Loucy (cell line): ENCODE measurements at regions not wholly inside any gene's neighbourhood (a gene's known extent, or its start where the extent isn't known, plus 50 kb on each side); places are given as distances from the start of the nearest gene placed in this dataset.

Source experiments
- H2AFZ ChIP-seq: fragments of 200-600 bp; sonication (generic); 2 replicates; pipeline ENCODE4 v1.6.0; 2016; ENCODE audit warnings: antibody characterized with exemption, mild to moderate bottlenecking, low read length, moderate library complexity
- H3F3A ChIP-seq: fragments of 200-600 bp; 2 replicates; pipeline ENCODE4 v1.6.0; 2016; ENCODE audit warnings: antibody characterized with exemption, low read depth, mild to moderate bottlenecking
- H3K27me3 ChIP-seq: fragments of 200-600 bp; sonication (generic); 2 replicates; pipeline ENCODE4 v1.6.1; 2014; ENCODE audit warnings: low read length, mild to moderate bottlenecking; ENCODE audit not compliant: insufficient read depth, poor library complexity, severe bottlenecking
- H3K36me3 ChIP-seq: fragments of 200-600 bp; sonication (generic); 2 replicates; pipeline ENCODE4 v1.6.1; 2016; ENCODE audit warnings: low read length; ENCODE audit not compliant: insufficient read depth
- H3K4me1 ChIP-seq: fragments of 200-600 bp; sonication (generic); 2 replicates; pipeline ENCODE4 v1.5.1; 2014; ENCODE audit warnings: low read length, mild to moderate bottlenecking; ENCODE audit not compliant: insufficient read depth, poor library complexity, severe bottlenecking
- H3K4me2 ChIP-seq: fragments of 200-600 bp; sonication (generic); 2 replicates; pipeline ENCODE4 v1.6.0; 2014; ENCODE audit warnings: antibody characterized with exemption, low read length, low read depth, mild to moderate bottlenecking; ENCODE audit not compliant: poor library complexity, severe bottlenecking
- H3K4me3 ChIP-seq: fragments of 200-600 bp; sonication (generic); 2 replicates; pipeline ENCODE4 v1.5.1; 2014; ENCODE audit warnings: low read length, mild to moderate bottlenecking, mixed read lengths; ENCODE audit not compliant: poor library complexity, severe bottlenecking
- H3K79me2 ChIP-seq: fragments of 200-600 bp; sonication (generic); 2 replicates; pipeline ENCODE4 v1.6.1; 2014; ENCODE audit warnings: low read length; ENCODE audit not compliant: insufficient read depth
- H3K9ac ChIP-seq: fragments of 200-600 bp; sonication (generic); 2 replicates; pipeline ENCODE4 v1.6.0; 2014; ENCODE audit warnings: mild to moderate bottlenecking, low read depth, low read length, moderate library complexity; ENCODE audit not compliant: poor library complexity, severe bottlenecking
- H3K9me2 ChIP-seq: fragments of 200-600 bp; sonication (generic); replicated peaks from 2 replicates; pipeline ENCODE4 v1.6.1; 2016; ENCODE audit warnings: low read depth, low read length, mixed read lengths
- H3K9me3 ChIP-seq: fragments of 200-600 bp; sonication (generic); 2 replicates; pipeline ENCODE4 v1.6.1; 2014; ENCODE audit warnings: mild to moderate bottlenecking, antibody characterized with exemption, low read length, low read depth; ENCODE audit not compliant: insufficient read depth
- H4K20me1 ChIP-seq: fragments of 200-600 bp; sonication (generic); 2 replicates; pipeline ENCODE4 v1.6.0; 2014; ENCODE audit warnings: antibody characterized with exemption, low read length, mild to moderate bottlenecking; ENCODE audit not compliant: insufficient read depth, poor library complexity, severe bottlenecking
- EZH2phosphoT487 ChIP-seq: fragments of 200-600 bp; IDR thresholded peaks from 2 replicates; pipeline ENCODE4 v1.6.1; 2018; ENCODE audit warnings: antibody characterized with exemption, mild to moderate bottlenecking, moderate library complexity, borderline replicate concordance
- TF ChIP-seq, protein P1 (sequence below): fragments of 200-600 bp; sonication (generic); conservative IDR thresholded peaks from 2 replicates; pipeline ENCODE4 v1.5.1; 2014; ENCODE audit warnings: mild to moderate bottlenecking, antibody characterized with exemption, low read length

DNA sequence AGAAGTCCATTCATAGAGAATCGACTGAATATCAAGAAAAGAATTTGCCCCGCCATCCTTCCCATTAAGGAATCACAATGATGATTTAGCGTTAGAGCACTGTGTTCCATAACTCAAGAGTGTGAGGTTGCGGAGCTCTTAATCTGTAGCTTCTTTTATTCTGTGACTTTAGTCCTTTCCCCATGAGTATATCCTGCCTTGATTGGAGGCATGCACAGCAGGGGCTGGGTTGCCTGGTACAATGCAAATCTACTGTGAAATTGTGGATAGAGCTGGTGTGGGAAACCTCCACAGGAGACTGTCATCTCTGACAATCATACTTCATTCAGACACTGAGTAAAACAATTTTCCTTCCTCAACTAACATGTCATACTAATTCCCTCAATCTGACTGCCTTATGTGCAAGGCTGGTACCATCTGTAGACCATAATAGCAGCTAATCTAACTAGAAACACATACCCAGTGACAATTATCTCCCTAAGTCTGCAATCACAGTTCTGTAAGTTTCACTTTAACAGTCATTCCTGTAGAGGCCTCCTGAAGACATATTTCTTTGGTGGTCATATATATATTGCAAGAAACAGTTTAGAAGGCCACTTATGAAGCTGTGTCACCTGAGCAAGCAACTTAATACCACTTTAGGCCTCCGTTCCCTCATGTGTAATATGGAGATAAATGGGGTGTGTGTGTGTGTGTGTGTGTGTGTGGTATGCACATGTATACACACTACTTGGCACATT is 355.2 kb upstream of the FAM241A start:
- no peaks in the 10 kb centered on the region for H3K27me3 ChIP-seq
- H3K9me2 ChIP-seq: no peaks in the 10 kb centered on the region
- TF ChIP-seq, protein P1, sequence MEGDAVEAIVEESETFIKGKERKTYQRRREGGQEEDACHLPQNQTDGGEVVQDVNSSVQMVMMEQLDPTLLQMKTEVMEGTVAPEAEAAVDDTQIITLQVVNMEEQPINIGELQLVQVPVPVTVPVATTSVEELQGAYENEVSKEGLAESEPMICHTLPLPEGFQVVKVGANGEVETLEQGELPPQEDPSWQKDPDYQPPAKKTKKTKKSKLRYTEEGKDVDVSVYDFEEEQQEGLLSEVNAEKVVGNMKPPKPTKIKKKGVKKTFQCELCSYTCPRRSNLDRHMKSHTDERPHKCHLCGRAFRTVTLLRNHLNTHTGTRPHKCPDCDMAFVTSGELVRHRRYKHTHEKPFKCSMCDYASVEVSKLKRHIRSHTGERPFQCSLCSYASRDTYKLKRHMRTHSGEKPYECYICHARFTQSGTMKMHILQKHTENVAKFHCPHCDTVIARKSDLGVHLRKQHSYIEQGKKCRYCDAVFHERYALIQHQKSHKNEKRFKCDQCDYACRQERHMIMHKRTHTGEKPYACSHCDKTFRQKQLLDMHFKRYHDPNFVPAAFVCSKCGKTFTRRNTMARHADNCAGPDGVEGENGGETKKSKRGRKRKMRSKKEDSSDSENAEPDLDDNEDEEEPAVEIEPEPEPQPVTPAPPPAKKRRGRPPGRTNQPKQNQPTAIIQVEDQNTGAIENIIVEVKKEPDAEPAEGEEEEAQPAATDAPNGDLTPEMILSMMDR: no peak
- TF ChIP-seq EZH2phosphoT487: no peak
- no peaks in the 10 kb centered on the region for H3K79me2 ChIP-seq
- H3K4me3 ChIP-seq: no peak overlapping the region
- no peaks in the 10 kb centered on the region for H4K20me1 ChIP-seq
- no peaks in the 10 kb centered on the region for H3F3A ChIP-seq
- no peaks in the 10 kb centered on the region for H3K4me1 ChIP-seq
- no peak overlapping the region for H3K4me2 ChIP-seq
- H3K9ac ChIP-seq: no peak overlapping the region
- H2AFZ ChIP-seq: no peak overlapping the region
- H3K9me3 ChIP-seq: no peaks in the 10 kb centered on the region
- no peaks in the 10 kb centered on the region for H3K36me3 ChIP-seq

DNA sequence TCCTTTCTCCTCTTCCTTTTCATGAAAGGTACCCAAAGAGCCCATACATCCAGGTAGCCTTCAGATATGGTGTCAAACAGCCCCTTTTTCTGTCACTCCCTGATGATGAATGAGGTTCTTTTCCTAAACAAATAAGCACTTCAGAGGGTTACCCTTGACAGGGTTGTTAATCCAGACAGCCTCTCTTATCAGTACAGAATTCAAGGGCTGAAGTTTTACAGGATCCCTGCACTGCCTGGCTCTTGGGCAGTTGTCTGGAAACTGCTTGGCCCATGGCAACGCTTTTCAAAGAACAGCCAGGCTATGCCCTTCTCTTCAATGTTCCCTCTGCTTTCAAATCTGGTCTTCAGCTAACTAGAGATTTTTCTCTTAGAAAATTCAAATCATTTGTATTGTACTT is 352.6 kb upstream of the FAM241A start:
- Histone ChIP-seq H3K4me2 (no peak overlapping the region), H3K9me3 (no peaks in the 10 kb centered on the region), H3K36me3 (no peaks in the 10 kb centered on the region), H3K9me2 (no peaks in the 10 kb centered on the region), H3K4me1 (no peaks in the 10 kb centered on the region), H3K27me3 (no peaks in the 10 kb centered on the region), H3F3A (no peaks in the 10 kb centered on the region), H3K79me2 (no peaks in the 10 kb centered on the region), H4K20me1 (no peaks in the 10 kb centered on the region), H3K9ac (no peak overlapping the region), H3K4me3 (no peak overlapping the region), H2AFZ (no peak overlapping the region)
- TF ChIP-seq, protein P1: no peak
- TF ChIP-seq EZH2phosphoT487: no peak

DNA sequence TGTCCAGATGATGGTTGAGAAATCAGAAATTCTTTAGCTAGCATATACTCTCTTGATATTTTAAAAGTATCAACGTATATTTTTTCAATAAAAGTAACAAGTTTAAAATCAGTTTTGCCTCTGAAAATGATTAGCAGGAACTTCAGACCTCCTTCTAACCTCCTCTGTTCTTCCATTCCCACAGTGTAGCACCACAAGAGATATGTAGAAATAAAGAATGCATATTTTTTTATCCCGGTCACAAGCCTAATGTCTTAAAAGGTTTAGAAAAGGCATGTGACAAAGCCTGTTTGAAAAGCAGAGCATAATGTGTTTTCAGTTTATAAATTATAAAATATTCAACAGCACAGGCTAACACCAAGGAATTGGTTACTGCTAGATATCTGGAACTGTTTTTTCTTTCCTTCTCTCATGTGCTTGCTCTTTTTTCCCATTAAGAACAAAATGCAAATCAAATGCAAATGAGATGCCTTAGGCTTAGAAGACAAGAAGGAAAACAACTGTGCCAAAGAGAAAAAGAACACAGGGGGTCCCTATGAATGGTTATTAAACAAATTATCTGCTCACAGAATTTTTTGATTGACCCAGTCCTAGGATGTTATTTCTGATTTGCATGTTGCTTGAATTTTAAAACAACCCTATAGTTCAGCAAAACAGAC is 351.7 kb upstream of the FAM241A start:
- Histone ChIP-seq H3K4me1 (no peaks in the 10 kb centered on the region), H3K79me2 (no peaks in the 10 kb centered on the region), H3F3A (no peaks in the 10 kb centered on the region), H2AFZ (no peak overlapping the region), H3K9me3 (no peaks in the 10 kb centered on the region), H3K4me2 (no peak overlapping the region), H3K4me3 (no peak overlapping the region), H4K20me1 (no peaks in the 10 kb centered on the region), H3K9ac (no peak overlapping the region), H3K27me3 (no peaks in the 10 kb centered on the region), H3K9me2 (no peaks in the 10 kb centered on the region), H3K36me3 (no peaks in the 10 kb centered on the region)
- TF ChIP-seq, protein P1: no peak
- no peak for TF ChIP-seq EZH2phosphoT487
